H1 (cell line): ENCODE measurements at regions not wholly inside any gene's neighbourhood (a gene's known extent, or its start where the extent isn't known, plus 50 kb on each side); places are given as distances from the start of the nearest gene placed in this dataset.

Source experiments
- CHD2 ChIP-seq: IDR thresholded peaks from 2 replicates; pipeline ENCODE4 v1.6.1; 2012; ENCODE audit warnings: low read length, improper control_type of control experiment
- GABPA ChIP-seq: IDR thresholded peaks from 2 replicates; pipeline ENCODE4 v1.6.1; 2011; ENCODE audit warnings: mild to moderate bottlenecking, low read length, moderate library complexity, borderline replicate concordance; ENCODE audit not compliant: insufficient read depth
- RAD21 ChIP-seq, 2 experiments: IDR thresholded peaks in 1 of 2; conservative IDR thresholded peaks in 1 of 2; 2 replicates each; pipeline ENCODE4 v1.6.1; 2011; ENCODE audit warnings: low read depth in 2 of 2, low read length in 2 of 2, improper control_type of control experiment in 1 of 2, inconsistent platforms in 1 of 2, mild to moderate bottlenecking in 1 of 2, moderate library complexity in 1 of 2
- SAP30 ChIP-seq: fragments of 300-600 bp; sonication (generic); IDR thresholded peaks from 2 replicates; pipeline ENCODE4 v1.7.1; 2012; ENCODE audit warnings: low read length, moderate library complexity, mild to moderate bottlenecking, inconsistent platforms; ENCODE audit not compliant: insufficient read depth, insufficient replicate concordance

- no peak for TF ChIP-seq RAD21 (IDR thresholded peaks at IDR 0.05 in 1 of 2, conservative IDR thresholded peaks at IDR 0.05 in 1 of 2; ENCODE audit: low read depth in 2 of 2, low read length in 2 of 2)
- TF ChIP-seq GABPA = no peak
- no peak for TF ChIP-seq CHD2
- no peak for TF ChIP-seq SAP30
These were observed 55.6 kb upstream of the FMOD start (continued) for GRCh38 chr1:203406446-203407045.
